SK-N-SH (cell line): ENCODE measurements at regions not wholly inside any gene's neighbourhood (a gene's known extent, or its start where the extent isn't known, plus 50 kb on each side); places are given as distances from the start of the nearest gene placed in this dataset.
A peak's percentile ranks its signal among the peaks of the same experiment; 100 is the strongest.

Experiments used
- CTCF ChIA-PET: fragments of 300-600, 350-600 bp; formaldehyde crosslinking; extraction: SDS; loops from one replicate; lab custom pipeline; 2021; lab: Yijun Ruan, JAX
- POLR2A ChIA-PET: fragments of 350-600 bp; sonication (Branson Sonifier 250); formaldehyde crosslinking; extraction: SDS; loops from one replicate; lab custom pipeline; 2020; ENCODE audit warnings: antibody characterized with exemption, inconsistent platforms; lab: Yijun Ruan, JAX
- DNase-seq: peaks from one replicate; pipeline ENCODE4 v3.0.0; 2012
- H2AFZ ChIP-seq: fragments of 200-600 bp; sonication (generic); 2 replicates; pipeline ENCODE4 v1.8.1; 2016; ENCODE audit warnings: antibody characterized with exemption, mild to moderate bottlenecking, low read depth
- H3F3A ChIP-seq: fragments of 200-600 bp; sonication (generic); replicated peaks from 2 replicates; pipeline ENCODE3; 2016; ENCODE audit warnings: antibody characterized with exemption, mild to moderate bottlenecking; ENCODE audit not compliant: insufficient read depth
- H3K27ac ChIP-seq, 2 experiments: fragments of 200-500 bp in 1 of 2; fragments of 200-600 bp in 1 of 2; sonication (Bioruptor generic) in 1 of 2; sonication (generic), shearing (Covaris generic) in 1 of 2; 2 replicates each; pipeline versions ENCODE4 v1.5.1 to v1.6.1; 2014 to 2016; ENCODE audit warnings: low read depth in 2 of 2, inconsistent platforms in 1 of 2, low read length in 1 of 2, mild to moderate bottlenecking in 1 of 2, mixed read lengths in 1 of 2
- H3K27me3 ChIP-seq: fragments of 200-600 bp; sonication (generic), shearing (Covaris generic); 2 replicates; pipeline ENCODE4 v1.6.1; 2016; ENCODE audit warnings: mixed run types; ENCODE audit not compliant: insufficient read depth
- H3K36me3 ChIP-seq, 2 experiments: fragments of 200-500 bp in 1 of 2; fragments of 200-600 bp in 1 of 2; sonication (Bioruptor generic) in 1 of 2; sonication (generic) in 1 of 2; replicated peaks in 1 of 2; 2 replicates each; pipeline versions ENCODE3 to v1.5.1; 2014 to 2016; ENCODE audit warnings: low read length in 1 of 2, mild to moderate bottlenecking in 1 of 2; ENCODE audit not compliant: insufficient read depth in 2 of 2, control insufficient read depth in 1 of 2
- H3K4me1 ChIP-seq, 2 experiments: fragments of 200-500 bp in 1 of 2; fragments of 200-600 bp in 1 of 2; sonication (Bioruptor generic) in 1 of 2; sonication (generic), shearing (Covaris generic) in 1 of 2; 2 replicates each; pipeline versions ENCODE4 v1.5.1 to v1.6.1; 2014 to 2016; ENCODE audit warnings: low read depth in 1 of 2, low read length in 1 of 2, mixed run types in 1 of 2; ENCODE audit not compliant: insufficient read depth in 2 of 2, control insufficient read depth in 1 of 2
- H3K4me2 ChIP-seq: fragments of 200-600 bp; sonication (generic), shearing (Covaris generic); 2 replicates; pipeline ENCODE4 v1.6.1; 2017; ENCODE audit warnings: mixed run types
- H3K4me3 ChIP-seq, 2 experiments: fragments of 200-500 bp in 1 of 2; fragments of 200-600 bp in 1 of 2; sonication (Bioruptor generic) in 1 of 2; sonication (generic), shearing (Covaris generic) in 1 of 2; 2 replicates each; pipeline versions ENCODE4 v1.5.1 to v1.8.1; 2014 to 2016; ENCODE audit warnings: low read depth in 2 of 2, inconsistent platforms in 1 of 2, low read length in 1 of 2, mild to moderate bottlenecking in 1 of 2, mixed read lengths in 1 of 2, moderate library complexity in 1 of 2
- H3K79me2 ChIP-seq: fragments of 200-600 bp; sonication (generic); 2 replicates; pipeline ENCODE4 v1.8.1; 2017; ENCODE audit warnings: mild to moderate bottlenecking; ENCODE audit not compliant: insufficient read depth
- H3K9ac ChIP-seq: fragments of 200-600 bp; sonication (generic); 2 replicates; pipeline ENCODE4 v1.6.1; 2017; ENCODE audit warnings: mixed run types
- H3K9me2 ChIP-seq: fragments of 200-600 bp; sonication (generic); 2 replicates; pipeline ENCODE4 v1.6.1; 2017; ENCODE audit warnings: mixed run types
- H3K9me3 ChIP-seq: fragments of 200-600 bp; sonication (generic); 2 replicates; pipeline ENCODE4 v1.6.1; 2017; ENCODE audit warnings: mixed run types, mild to moderate bottlenecking, moderate library complexity
- H4K20me1 ChIP-seq: fragments of 200-600 bp; sonication (generic); 2 replicates; pipeline ENCODE4 v1.6.1; 2017; ENCODE audit warnings: mild to moderate bottlenecking, mixed run types; ENCODE audit not compliant: insufficient read depth
- CTCF ChIP-seq: fragments of 200-600 bp; sonication (generic); IDR thresholded peaks from 2 replicates; pipeline ENCODE4 v1.6.1; 2017; ENCODE audit warnings: antibody characterized with exemption, mild to moderate bottlenecking, moderate library complexity
- ELF1 ChIP-seq: IDR thresholded peaks from 2 replicates; pipeline ENCODE4 v1.4.0; 2012
- EP300 ChIP-seq, 2 experiments: IDR thresholded peaks; 2 replicates each; pipeline versions ENCODE4 v1.4.0 to v1.6.1; 2012; ENCODE audit warnings: borderline replicate concordance in 1 of 2, low read depth in 1 of 2, low read length in 1 of 2
- EZH2phosphoT487 ChIP-seq: fragments of 200-600 bp; sonication (generic); IDR thresholded peaks from 2 replicates; pipeline ENCODE4 v1.6.1; 2017; ENCODE audit warnings: low read depth, mixed run types, mild to moderate bottlenecking, antibody characterized with exemption, moderate library complexity, borderline replicate concordance
- FOSL2 ChIP-seq: IDR thresholded peaks from 2 replicates; pipeline ENCODE4 v1.4.0; 2012; ENCODE audit warnings: low read depth, mild to moderate bottlenecking, moderate library complexity, borderline replicate concordance
- FOXM1 ChIP-seq: IDR thresholded peaks from 2 replicates; pipeline ENCODE4 v1.4.0; 2012; ENCODE audit warnings: low read depth, mild to moderate bottlenecking
- GABPA ChIP-seq: IDR thresholded peaks from 2 replicates; pipeline ENCODE4 v1.4.0; 2012; ENCODE audit warnings: low read depth, mild to moderate bottlenecking
- GATA2 ChIP-seq: sonication (generic); formaldehyde crosslinking; IDR thresholded peaks from 2 replicates; pipeline ENCODE4 v1.5.0; 2020; ENCODE audit warnings: mild to moderate bottlenecking, missing genetic modification reagents
- IRF3 ChIP-seq: fragments of 150-350 bp; IDR thresholded peaks from 2 replicates; pipeline ENCODE4 v1.6.1; 2016; ENCODE audit warnings: mild to moderate bottlenecking, low read depth, low read length
- MAX ChIP-seq: IDR thresholded peaks from 2 replicates; pipeline ENCODE4 v1.4.0; 2012; ENCODE audit warnings: low read depth
- MEF2A ChIP-seq: IDR thresholded peaks from 2 replicates; pipeline ENCODE4 v1.4.0; 2012; ENCODE audit warnings: low read depth, borderline replicate concordance
- NFIC ChIP-seq: IDR thresholded peaks from 2 replicates; pipeline ENCODE4 v1.4.0; 2012; ENCODE audit warnings: borderline replicate concordance
- NRF1 ChIP-seq: IDR thresholded peaks from 2 replicates; pipeline ENCODE4 v1.6.1; 2012; ENCODE audit warnings: low read depth, mild to moderate bottlenecking, low read length
- PBX3 ChIP-seq: IDR thresholded peaks from 2 replicates; pipeline ENCODE4; 2012
- REST ChIP-seq: IDR thresholded peaks from 2 replicates; pipeline ENCODE4 v1.6.1; 2012; ENCODE audit warnings: mild to moderate bottlenecking, low read depth, low read length, moderate library complexity
- RFX5 ChIP-seq: IDR thresholded peaks from 2 replicates; pipeline ENCODE4 v1.6.1; 2012; ENCODE audit warnings: mild to moderate bottlenecking, improper control_type of control experiment, low read length
- RXRA ChIP-seq: IDR thresholded peaks from 2 replicates; pipeline ENCODE4 v1.4.0; 2012; ENCODE audit warnings: low read depth, mild to moderate bottlenecking, borderline replicate concordance
- SIN3A ChIP-seq: IDR thresholded peaks from 2 replicates; pipeline ENCODE4 v1.6.1; 2012; ENCODE audit warnings: low read depth, mild to moderate bottlenecking, low read length, moderate library complexity, borderline replicate concordance
- TCF12 ChIP-seq: IDR thresholded peaks from 2 replicates; pipeline ENCODE4 v1.4.0; 2012
- USF1 ChIP-seq: IDR thresholded peaks from 2 replicates; pipeline ENCODE4 v1.4.0; 2012; ENCODE audit warnings: low read depth, borderline replicate concordance
- ZBTB33 ChIP-seq: IDR thresholded peaks from 2 replicates; pipeline ENCODE4 v1.4.0; 2012; ENCODE audit warnings: low read depth, borderline replicate concordance
- WGBS: methylation state at CpG from one replicate; pipeline ENCODE4 v1.1.6; 2017; ENCODE audit warnings: low lambda C conversion rate; 5-methylcytosine and 5-hydroxymethylcytosine counted together

- POLR2A ChIA-PET, result no interaction called here
- Histone ChIP-seq H4K20me1 (no peaks in the 10 kb centered on the region), H3K36me3 (no peaks in the 10 kb centered on the region), H3K27ac (peak overlapping the region; percentile 94 to 97), H3F3A (peaks cover 30% of the 10 kb centered on the region), H3K9ac (peak overlapping the region; percentile 73; the same call in 1 of the 2 replicates), H2AFZ (no peak overlapping the region), H3K4me1 (peaks cover 34 to 42% of the 10 kb centered on the region in 2 experiments), H3K9me2 (no peaks in the 10 kb centered on the region), H3K4me3 (no peak overlapping the region), H3K4me2 (no peak overlapping the region; the same call in 1 of the 2 replicates), H3K9me3 (no peaks in the 10 kb centered on the region), H3K79me2 (no peaks in the 10 kb centered on the region), H3K27me3 (no peaks in the 10 kb centered on the region)
- WGBS, result 66% methylated on average over 17 of the region's 17 CpGs
- peak; percentile 7 for DNase-seq
- TF ChIP-seq IRF3, result no peak
- peak; percentile 65; the same call in 1 of the 2 replicates for TF ChIP-seq NFIC
- no peak for TF ChIP-seq REST
- TF ChIP-seq EP300 (IDR thresholded peaks at IDR 0.05; ENCODE audit: borderline replicate concordance in 1 of 2, low read depth in 1 of 2, low read length in 1 of 2), result peak in 1 of 2 experiments; percentile 33; a peak in 1 of 4 replicates
- TF ChIP-seq GABPA, result no peak
- no peak for TF ChIP-seq FOSL2
- no peak for TF ChIP-seq ELF1
- no peak for TF ChIP-seq ZBTB33
- no peak for TF ChIP-seq RFX5
- no peak for TF ChIP-seq MEF2A
- TF ChIP-seq GATA2 (CRISPR knock-in tag), result no peak
- TF ChIP-seq RXRA, result no peak
- no peak for TF ChIP-seq SIN3A
- no peak for TF ChIP-seq MAX
- TF ChIP-seq PBX3, result peak; percentile 67
- no peak for TF ChIP-seq USF1
- TF ChIP-seq FOXM1, result no peak
- TF ChIP-seq NRF1, result no peak
- TF ChIP-seq CTCF, result no peak
- no peak for TF ChIP-seq EZH2phosphoT487
- TF ChIP-seq TCF12, result no peak
- CTCF ChIA-PET, result interaction anchor here (0.8 to 3.3 kb wide), 10 partner anchors 10 to 164 kb away, joined by 3 to 23 read pairs (median 3); no protein-coding TSS in a partner anchor
Measured at GRCh38 chr2:46814160-46814961, 101.2 kb downstream of the MCFD2 start.
